Endodermal cell (in vitro differentiated cells): ENCODE measurements at regions not wholly inside any gene's neighbourhood (a gene's known extent, or its start where the extent isn't known, plus 50 kb on each side); places are given as distances from the start of the nearest gene placed in this dataset.

Experiments used
- DNase-seq: peaks from one replicate; pipeline ENCODE4 v3.0.0-alpha.2; 2017
- H3K27ac ChIP-seq: 2 replicates; pipeline ENCODE4 v1.5.1; 2013; ENCODE audit warnings: mild to moderate bottlenecking, low read depth, low read length, moderate library complexity
- H3K27me3 ChIP-seq: 2 replicates; pipeline ENCODE4 v1.6.1; 2013; ENCODE audit warnings: mild to moderate bottlenecking, low read length, moderate library complexity; ENCODE audit not compliant: insufficient read depth, control insufficient read depth, poor library complexity, severe bottlenecking
- H3K36me3 ChIP-seq: 2 replicates; pipeline ENCODE4 v1.7.0; 2013; ENCODE audit warnings: mild to moderate bottlenecking, low read length, moderate library complexity; ENCODE audit not compliant: control insufficient read depth, insufficient read depth
- H3K4me1 ChIP-seq: one replicate; pipeline ENCODE4 v1.7.0; 2013; ENCODE audit warnings: low read length; ENCODE audit not compliant: control insufficient read depth, insufficient read depth
- H3K4me3 ChIP-seq: 2 replicates; pipeline ENCODE4 v1.5.1; 2013; ENCODE audit warnings: mild to moderate bottlenecking, low read length, moderate library complexity
- H3K9ac ChIP-seq: 2 replicates; pipeline ENCODE4 v1.6.1; 2013; ENCODE audit warnings: mild to moderate bottlenecking, low read length, moderate library complexity; ENCODE audit not compliant: poor library complexity, severe bottlenecking; ENCODE audit errors: extremely low read depth
- H3K9me3 ChIP-seq: 2 replicates; pipeline ENCODE4 v1.6.1; 2013; ENCODE audit warnings: mild to moderate bottlenecking, low read length, moderate library complexity; ENCODE audit not compliant: control insufficient read depth
- H3K27ac Mint-ChIP-seq: 2 replicates; pipeline ENCODE4 v1.8.0; 2020; ENCODE audit warnings: mixed read lengths
- H3K27me3 Mint-ChIP-seq: 2 replicates; pipeline ENCODE4 v1.8.0; 2021; ENCODE audit warnings: mild to moderate bottlenecking, mixed read lengths; ENCODE audit not compliant: insufficient read depth
- H3K36me3 Mint-ChIP-seq: 2 replicates; pipeline ENCODE4 v1.8.0; 2020; ENCODE audit warnings: low read depth, mixed read lengths
- H3K4me1 Mint-ChIP-seq: 2 replicates; pipeline ENCODE4 v1.8.0; 2020; ENCODE audit warnings: mixed read lengths
- H3K4me3 Mint-ChIP-seq: 2 replicates; pipeline ENCODE4 v1.8.0; 2020; ENCODE audit warnings: mild to moderate bottlenecking, moderate library complexity, mixed read lengths
- H3K9me3 Mint-ChIP-seq: 2 replicates; pipeline ENCODE4 v1.8.0; 2020; ENCODE audit warnings: mild to moderate bottlenecking, mixed read lengths
- CTCF ChIP-seq: fragments of 200-600 bp; sonication (generic); conservative IDR thresholded peaks from 2 replicates; pipeline ENCODE4 v1.5.0; 2021; ENCODE audit warnings: antibody characterized with exemption, mild to moderate bottlenecking
- WGBS, 2 experiments: methylation state at CpG; one replicate each; pipeline versions ENCODE4 v1.1.5 to v1.1.7; 2013; ENCODE audit warnings: missing lambda C conversion rate in 2 of 2, mixed read lengths in 1 of 2; ENCODE audit not compliant: insufficient coverage in 1 of 2, insufficient read length in 1 of 2; 5-methylcytosine and 5-hydroxymethylcytosine counted together

DNA sequence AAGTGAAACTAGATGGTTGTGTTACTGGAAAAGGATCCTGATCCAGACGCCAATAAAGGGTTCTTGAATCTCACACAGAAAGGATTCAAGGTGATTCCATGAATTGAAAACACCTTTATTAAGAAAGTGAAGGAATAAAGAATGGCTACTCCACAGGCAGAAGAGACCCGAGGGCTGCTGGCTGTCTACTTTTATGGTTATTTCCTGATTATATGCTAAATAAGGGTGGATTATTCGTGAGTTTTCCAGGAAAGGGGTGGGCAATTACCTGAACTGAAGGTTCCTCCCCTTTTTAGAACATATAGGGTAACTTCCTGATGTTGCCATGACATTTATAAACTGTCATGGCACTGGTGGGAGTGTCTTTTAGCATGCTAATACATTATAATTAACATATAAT is 50.9 kb upstream of the WARS2 start:
- no peaks in the 10 kb centered on the region for H3K9me3 Mint-ChIP-seq
- H3K36me3 Mint-ChIP-seq, result peaks cover 4% of the 10 kb centered on the region
- no peaks in the 10 kb centered on the region for H3K27me3 ChIP-seq
- no peak overlapping the region for H3K27ac ChIP-seq
- no peak for TF ChIP-seq CTCF
- H3K4me3 Mint-ChIP-seq, result no peak overlapping the region
- peaks cover 2% of the 10 kb centered on the region for H3K4me1 Mint-ChIP-seq
- 98 to 100% methylated on average over 2 to 3 of the region's 3 CpGs for WGBS, 2 experiments
- H3K4me3 ChIP-seq, result no peak overlapping the region
- DNase-seq, result no peak
- H3K9me3 ChIP-seq, result peaks cover 18% of the 10 kb centered on the region
- H3K27ac Mint-ChIP-seq, result no peak overlapping the region
- H3K27me3 Mint-ChIP-seq, result no peaks in the 10 kb centered on the region
- peaks cover 3% of the 10 kb centered on the region for H3K36me3 ChIP-seq
- H3K4me1 ChIP-seq, result no peaks in the 10 kb centered on the region
- no peak overlapping the region for H3K9ac ChIP-seq

- H3K4me1 Mint-ChIP-seq, result no peaks in the 10 kb centered on the region
- no peak for DNase-seq
- Histone ChIP-seq H3K4me3 (no peak overlapping the region), H3K4me1 (no peaks in the 10 kb centered on the region), H3K27ac (no peak overlapping the region), H3K9me3 (peaks cover 6% of the 10 kb centered on the region), H3K9ac (no peak overlapping the region), H3K36me3 (no peaks in the 10 kb centered on the region), H3K27me3 (no peaks in the 10 kb centered on the region)
- TF ChIP-seq CTCF, result no peak
- H3K36me3 Mint-ChIP-seq, result no peaks in the 10 kb centered on the region
- no peak overlapping the region for H3K27ac Mint-ChIP-seq
- no peaks in the 10 kb centered on the region for H3K27me3 Mint-ChIP-seq
- H3K9me3 Mint-ChIP-seq, result peaks cover 16% of the 10 kb centered on the region
- WGBS, 2 experiments, result 89 to 100% methylated on average over 1 of the region's 2 CpGs
- no peak overlapping the region for H3K4me3 Mint-ChIP-seq
Measured at GRCh38 chr1:119204197-119204960, 63.9 kb upstream of the WARS2 start.

DNA sequence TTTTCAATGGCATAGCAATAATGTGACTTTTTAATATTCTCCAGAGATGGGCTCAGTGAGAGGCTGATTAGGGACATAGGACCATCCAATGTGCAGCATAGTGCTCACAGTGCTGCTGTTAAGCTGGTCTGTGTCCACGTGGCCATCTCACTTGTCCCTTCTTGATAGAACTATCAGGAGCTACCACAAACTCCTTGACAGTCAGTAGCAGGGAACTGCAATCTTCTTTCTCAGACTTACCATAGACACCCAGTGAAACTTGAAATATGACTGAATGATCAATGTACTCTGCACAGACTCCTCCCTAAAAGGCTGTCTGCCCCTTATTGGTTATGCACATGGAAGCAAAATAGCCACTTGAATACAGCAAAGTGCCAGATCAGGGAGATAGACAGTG is 64.5 kb upstream of the WARS2 start:
- Histone ChIP-seq H3K9me3 (peaks cover under 1% of the 10 kb centered on the region), H3K4me3 (no peak overlapping the region), H3K36me3 (no peaks in the 10 kb centered on the region), H3K9ac (no peak overlapping the region), H3K4me1 (no peaks in the 10 kb centered on the region), H3K27me3 (no peaks in the 10 kb centered on the region), H3K27ac (no peak overlapping the region)
- Mint-ChIP-seq H3K9me3 (peaks cover 11% of the 10 kb centered on the region), H3K27me3 (no peaks in the 10 kb centered on the region), H3K27ac (no peak overlapping the region), H3K36me3 (no peaks in the 10 kb centered on the region), H3K4me3 (no peak overlapping the region), H3K4me1 (no peaks in the 10 kb centered on the region)
- WGBS, 2 experiments, result 91 to 92% methylated on average over 1 of the region's 1 CpG
- no peak for DNase-seq
- no peak for TF ChIP-seq CTCF
